RWPE2 (cell line): ENCODE measurements at regions not wholly inside any gene's neighbourhood (a gene's known extent, or its start where the extent isn't known, plus 50 kb on each side); places are given as distances from the start of the nearest gene placed in this dataset.

Experiments
- ATAC-seq: fragments of 200-7000 bp; cut with Tn5 transposase; 3 replicates; pipeline ENCODE4 v1.9.1; 2021; ENCODE audit warnings: low read depth
- DNase-seq: peaks from one replicate; pipeline ENCODE4 v3.0.0-alpha.2; 2020; ENCODE audit warnings: low spot score
- H3K27ac ChIP-seq: fragments of 450-650 bp; 2 replicates; pipeline ENCODE4 v1.5.1; 2017; ENCODE audit warnings: mild to moderate bottlenecking; ENCODE audit not compliant: poor library complexity, severe bottlenecking
- H3K27me3 ChIP-seq: fragments of 250-450 bp; sonication (Bioruptor Pico); 2 replicates; pipeline ENCODE4 v1.5.1; 2021; ENCODE audit warnings: mild to moderate bottlenecking, moderate library complexity; ENCODE audit not compliant: insufficient read depth, poor library complexity, severe bottlenecking
- H3K36me3 ChIP-seq: fragments of 250-450 bp; sonication (Bioruptor Pico); 2 replicates; pipeline ENCODE4 v1.5.1; 2020; ENCODE audit warnings: low read depth, mild to moderate bottlenecking, moderate library complexity
- H3K4me1 ChIP-seq: fragments of 250-450 bp; sonication (Bioruptor Pico); 2 replicates; pipeline ENCODE4 v1.5.1; 2021; ENCODE audit warnings: mild to moderate bottlenecking, moderate library complexity; ENCODE audit not compliant: insufficient read depth, poor library complexity, severe bottlenecking
- H3K4me3 ChIP-seq: fragments of 250-450 bp; sonication (Bioruptor Pico); 2 replicates; pipeline ENCODE4 v1.5.1; 2021; ENCODE audit warnings: mild to moderate bottlenecking, moderate library complexity; ENCODE audit not compliant: severe bottlenecking
- H3K9me3 ChIP-seq: fragments of 250-450 bp; sonication (Bioruptor Pico); 2 replicates; pipeline ENCODE4 v1.5.1; 2021; ENCODE audit warnings: mild to moderate bottlenecking, moderate library complexity; ENCODE audit not compliant: severe bottlenecking
- TF ChIP-seq, protein P1 (sequence below): fragments of 450-650 bp; IDR thresholded peaks from one replicate; pipeline ENCODE4 v1.5.1; 2017; ENCODE audit warnings: mild to moderate bottlenecking, moderate library complexity; ENCODE audit not compliant: poor library complexity, severe bottlenecking

DNA sequence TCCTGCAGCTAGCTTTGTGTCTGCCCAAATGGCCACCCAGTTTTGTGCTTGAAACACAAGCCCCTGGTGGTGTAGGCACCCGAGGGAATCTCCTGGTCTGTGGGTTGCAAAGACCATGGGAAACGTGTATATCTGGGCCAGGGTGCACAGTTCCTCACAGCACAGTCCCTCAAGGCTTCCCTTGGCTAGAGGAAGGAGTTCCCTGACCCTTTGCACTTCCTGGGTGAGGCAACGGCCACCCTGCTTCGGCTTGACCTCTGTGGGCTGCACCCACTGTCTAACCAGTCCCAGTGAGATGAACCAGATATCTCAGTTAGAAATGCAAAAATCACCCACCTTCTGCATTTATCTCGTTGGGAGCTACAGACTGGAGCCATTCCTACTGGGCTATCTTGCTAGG lies 865.0 kb upstream of the ACO1 start:
- Histone ChIP-seq H3K27ac (no peak overlapping the region), H3K36me3 (no peaks in the 10 kb centered on the region), H3K4me3 (no peak overlapping the region), H3K4me1 (no peaks in the 10 kb centered on the region), H3K27me3 (no peaks in the 10 kb centered on the region), H3K9me3 (no peaks in the 10 kb centered on the region)
- no peak for ATAC-seq
- TF ChIP-seq, protein P1, sequence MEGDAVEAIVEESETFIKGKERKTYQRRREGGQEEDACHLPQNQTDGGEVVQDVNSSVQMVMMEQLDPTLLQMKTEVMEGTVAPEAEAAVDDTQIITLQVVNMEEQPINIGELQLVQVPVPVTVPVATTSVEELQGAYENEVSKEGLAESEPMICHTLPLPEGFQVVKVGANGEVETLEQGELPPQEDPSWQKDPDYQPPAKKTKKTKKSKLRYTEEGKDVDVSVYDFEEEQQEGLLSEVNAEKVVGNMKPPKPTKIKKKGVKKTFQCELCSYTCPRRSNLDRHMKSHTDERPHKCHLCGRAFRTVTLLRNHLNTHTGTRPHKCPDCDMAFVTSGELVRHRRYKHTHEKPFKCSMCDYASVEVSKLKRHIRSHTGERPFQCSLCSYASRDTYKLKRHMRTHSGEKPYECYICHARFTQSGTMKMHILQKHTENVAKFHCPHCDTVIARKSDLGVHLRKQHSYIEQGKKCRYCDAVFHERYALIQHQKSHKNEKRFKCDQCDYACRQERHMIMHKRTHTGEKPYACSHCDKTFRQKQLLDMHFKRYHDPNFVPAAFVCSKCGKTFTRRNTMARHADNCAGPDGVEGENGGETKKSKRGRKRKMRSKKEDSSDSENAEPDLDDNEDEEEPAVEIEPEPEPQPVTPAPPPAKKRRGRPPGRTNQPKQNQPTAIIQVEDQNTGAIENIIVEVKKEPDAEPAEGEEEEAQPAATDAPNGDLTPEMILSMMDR, result no peak
- no peak for DNase-seq

DNA sequence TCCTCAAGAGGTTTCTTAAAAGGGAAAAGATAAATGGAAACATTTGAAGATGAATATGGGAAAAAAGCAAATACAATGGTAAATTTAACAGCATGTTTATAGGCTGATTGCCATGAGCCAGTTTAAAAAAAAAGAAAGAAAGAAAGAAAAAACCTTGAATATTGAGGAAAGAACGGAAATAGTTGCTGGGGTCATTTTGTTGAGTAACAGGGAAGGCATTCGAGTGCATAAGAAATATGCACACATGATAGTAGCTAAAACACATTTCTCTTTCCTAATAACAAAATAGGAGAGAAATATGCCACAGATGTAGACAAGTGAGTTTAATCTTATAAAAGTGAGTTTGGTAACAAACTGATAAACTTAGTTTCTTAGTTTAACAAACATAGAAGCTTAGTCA lies 864.6 kb upstream of the ACO1 start:
- no peaks in the 10 kb centered on the region for H3K9me3 ChIP-seq
- no peak for ATAC-seq
- no peak for DNase-seq
- no peak overlapping the region for H3K4me3 ChIP-seq
- H3K4me1 ChIP-seq, result no peaks in the 10 kb centered on the region
- no peaks in the 10 kb centered on the region for H3K36me3 ChIP-seq
- no peaks in the 10 kb centered on the region for H3K27me3 ChIP-seq
- TF ChIP-seq, protein P1, result no peak
- H3K27ac ChIP-seq, result no peak overlapping the region

DNA sequence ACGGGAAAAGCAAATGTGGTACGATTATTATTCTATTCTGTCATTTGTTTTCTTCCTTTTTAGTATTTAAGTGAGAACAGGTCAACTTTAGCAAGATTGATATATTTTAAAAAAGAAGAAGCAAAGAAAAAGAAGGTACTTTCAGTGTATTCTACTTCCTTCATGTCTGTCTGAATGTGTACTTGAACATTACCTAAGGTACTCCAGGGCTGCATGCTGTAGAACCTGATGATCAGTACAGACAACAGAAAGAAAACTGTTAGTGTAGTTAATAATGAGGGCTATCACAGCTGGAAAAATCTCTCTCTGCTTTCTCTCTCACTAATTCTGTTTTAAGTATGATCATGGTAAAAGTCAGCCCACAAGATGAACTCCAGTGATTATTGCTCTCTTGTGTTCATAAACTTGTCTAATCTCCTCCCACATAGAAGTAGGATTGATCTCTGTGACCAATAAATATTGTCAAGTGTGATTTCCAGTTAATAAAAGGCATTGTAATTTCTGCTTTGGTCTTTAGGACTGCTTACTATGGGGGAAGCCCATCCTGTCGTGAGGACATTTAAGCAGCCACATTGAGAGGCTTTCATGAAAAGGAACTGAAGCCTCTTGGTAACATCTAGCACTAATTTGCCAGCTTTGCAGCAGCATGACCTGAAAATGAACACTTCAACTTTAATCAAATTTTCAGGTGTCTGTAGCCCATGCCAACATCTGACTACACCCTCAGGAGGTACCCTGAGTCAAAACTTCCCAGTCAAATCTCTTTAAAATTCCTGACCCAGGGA lies 864.0 kb upstream of the ACO1 start:
- TF ChIP-seq, protein P1, result no peak
- H3K36me3 ChIP-seq, result no peaks in the 10 kb centered on the region
- no peak overlapping the region for H3K4me3 ChIP-seq
- no peak for ATAC-seq
- no peak overlapping the region for H3K27ac ChIP-seq
- no peaks in the 10 kb centered on the region for H3K4me1 ChIP-seq
- no peaks in the 10 kb centered on the region for H3K9me3 ChIP-seq
- no peak for DNase-seq
- H3K27me3 ChIP-seq, result no peaks in the 10 kb centered on the region

DNA sequence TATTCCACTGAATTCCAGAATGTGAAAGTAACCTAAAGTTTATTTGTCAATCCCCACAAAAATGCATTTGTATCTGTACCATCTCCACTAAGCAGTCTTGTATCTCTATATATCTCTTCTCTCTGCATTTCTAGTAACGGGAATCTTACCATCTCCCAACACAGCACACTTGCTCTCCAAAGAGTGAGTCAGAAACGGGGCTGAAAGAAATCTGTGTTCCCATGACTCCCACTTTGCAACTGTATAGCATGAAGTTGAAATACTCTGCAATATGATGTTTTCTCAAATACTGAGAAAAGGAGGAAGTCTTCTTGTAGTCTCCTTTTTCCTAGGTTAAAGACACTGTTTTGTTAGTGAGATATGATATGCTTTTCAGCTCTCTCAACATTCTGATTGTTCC lies 848.8 kb upstream of the ACO1 start:
- Histone ChIP-seq H3K27ac (no peak overlapping the region), H3K9me3 (no peaks in the 10 kb centered on the region), H3K4me1 (no peaks in the 10 kb centered on the region), H3K36me3 (no peaks in the 10 kb centered on the region), H3K27me3 (no peaks in the 10 kb centered on the region), H3K4me3 (no peak overlapping the region)
- TF ChIP-seq, protein P1, result no peak
- no peak for DNase-seq
- no peak for ATAC-seq

DNA sequence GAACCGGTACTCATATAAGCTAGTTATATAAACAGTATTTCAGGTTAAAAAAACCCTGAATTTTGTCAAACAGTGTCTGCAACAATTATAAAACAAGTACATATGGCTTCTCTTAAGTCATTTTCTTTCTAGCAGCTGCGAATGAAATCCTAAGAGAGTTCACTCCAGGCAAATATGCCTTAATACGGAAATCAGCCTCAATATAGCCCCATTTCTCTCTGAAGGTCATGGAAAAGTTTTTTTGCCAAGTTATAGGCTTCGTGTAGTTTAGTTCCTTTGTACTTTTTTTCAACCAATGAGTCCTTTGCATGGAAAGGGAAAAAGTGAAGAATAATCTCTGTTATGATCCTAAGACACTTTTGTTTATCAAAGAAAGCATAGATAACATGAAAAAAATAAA lies 848.0 kb upstream of the ACO1 start:
- no peak for DNase-seq
- Histone ChIP-seq H3K4me3 (no peak overlapping the region), H3K36me3 (no peaks in the 10 kb centered on the region), H3K27me3 (no peaks in the 10 kb centered on the region), H3K9me3 (no peaks in the 10 kb centered on the region), H3K4me1 (no peaks in the 10 kb centered on the region), H3K27ac (no peak overlapping the region)
- no peak for ATAC-seq
- TF ChIP-seq, protein P1, result no peak
